ENCODE measurements at regions not wholly inside any gene's neighbourhood (a gene's known extent, or its start where the extent isn't known, plus 50 kb on each side); places are given as distances from the start of the nearest gene placed in this dataset.

GRCh38 chr2:167440382-167440781 is 552.1 kb downstream of the XIRP2 start:
- no peak for TF ChIP-seq POLR2AphosphoS5 (IDR thresholded peaks at IDR 0.05)
- TF ChIP-seq CTCF (IDR thresholded peaks at IDR 0.05 in 8 of 11, conservative IDR thresholded peaks at IDR 0.05 in 3 of 11): no peak
- no peak for TF ChIP-seq POLR2A (IDR thresholded peaks at IDR 0.05)
